Stomach (tissue), 8 donors: ENCODE measurements at regions not wholly inside any gene's neighbourhood (a gene's known extent, or its start where the extent isn't known, plus 50 kb on each side); places are given as distances from the start of the nearest gene placed in this dataset.

Experiments
- DNase-seq, 2 donors: peaks; one replicate each; pipeline versions ENCODE4 v3.0.0 to v3.0.0-alpha.2; 2013 to 2019
- H3K27ac ChIP-seq, 5 donors: fragments of 200-600 bp in 4 of 5; sonication (generic) in 4 of 5; one replicate each; pipeline ENCODE4 v1.5.1; 2013 to 2019; ENCODE audit warnings: mild to moderate bottlenecking in 1 of 5, moderate library complexity in 1 of 5
- H3K27me3 ChIP-seq, 3 donors: fragments of 200-600 bp; sonication (generic); one replicate each; pipeline ENCODE4 v1.5.1; 2017 to 2019; ENCODE audit warnings: mixed run types in 1 of 3
- H3K36me3 ChIP-seq, 4 donors: fragments of 200-600 bp; sonication (generic); 1 replicate in 3 of 4; 2 replicates in 1 of 4; pipeline ENCODE4 v1.5.1; 2016 to 2019
- H3K4me1 ChIP-seq, 4 donors: fragments of 200-600 bp; sonication (generic); one replicate each; pipeline ENCODE4 v1.5.1; 2016 to 2019
- H3K4me3 ChIP-seq, 4 donors: fragments of 200-600 bp; sonication (generic) in 3 of 4; one replicate each; pipeline ENCODE4 v1.5.1; 2016 to 2019; ENCODE audit warnings: mild to moderate bottlenecking in 1 of 4
- H3K9me3 ChIP-seq, 4 donors: fragments of 200-600 bp; sonication (generic); one replicate each; pipeline ENCODE4 v1.5.1; 2016 to 2019
- CTCF ChIP-seq, 7 experiments: fragments of 450-650 bp in 4 of 7; fragments of 200-600 bp in 3 of 7; sonication (generic) in 3 of 7; IDR thresholded peaks; one replicate each; pipeline ENCODE4 v1.5.1; 2016 to 2019; ENCODE audit warnings: antibody characterized with exemption in 7 of 7, control low read depth in 2 of 7, mild to moderate bottlenecking in 1 of 7
- EP300 ChIP-seq: sonication (generic); formaldehyde crosslinking; IDR thresholded peaks from one replicate; pipeline ENCODE4 v1.6.1; 2017; ENCODE audit warnings: antibody characterized with exemption
- POLR2A ChIP-seq, 4 donors: fragments of 450-650 bp; IDR thresholded peaks; one replicate each; pipeline ENCODE4 v1.6.1; 2016; ENCODE audit warnings: antibody characterized with exemption in 4 of 4, control low read depth in 2 of 4, mild to moderate bottlenecking in 1 of 4, moderate library complexity in 1 of 4
- POLR2AphosphoS5 ChIP-seq, 3 donors: sonication (generic); formaldehyde crosslinking; IDR thresholded peaks; one replicate each; pipeline ENCODE4 v1.6.1; 2016; ENCODE audit warnings: antibody characterized with exemption in 3 of 3
- WGBS, 5 donors: extraction: QIAGEN DNeasy Blood & Tissue Kit in 3 of 5; methylation state at CpG; one replicate each; pipeline versions ENCODE4 v1.1.5 to v1.1.7; 2013 to 2018; 5-methylcytosine and 5-hydroxymethylcytosine counted together
- intact Hi-C: fragments of 100-400 bp; cut with DNase I; formaldehyde crosslinking; loops from one replicate; pipeline ENCODE4 v1.15.1; 2023; ENCODE audit warnings: low total_unique reads
- donor health status: healthy with polysubstance abuse.
- donor health status: Bipolar disorder and iron deficiency.
- donor health status: healthy.

- 70 to 89% (median 73%) methylated on average over 4 of the region's 4 CpGs for WGBS, 5 donors
- peak overlapping the region in 1 of 5 donors; percentile 43 for H3K27ac ChIP-seq
- DNase-seq, result peak in 1 of 2 donors; percentile 43
Observed at GRCh38 chr18:61948281-61948741, 55.5 kb upstream of the RNF152 start.

DNA sequence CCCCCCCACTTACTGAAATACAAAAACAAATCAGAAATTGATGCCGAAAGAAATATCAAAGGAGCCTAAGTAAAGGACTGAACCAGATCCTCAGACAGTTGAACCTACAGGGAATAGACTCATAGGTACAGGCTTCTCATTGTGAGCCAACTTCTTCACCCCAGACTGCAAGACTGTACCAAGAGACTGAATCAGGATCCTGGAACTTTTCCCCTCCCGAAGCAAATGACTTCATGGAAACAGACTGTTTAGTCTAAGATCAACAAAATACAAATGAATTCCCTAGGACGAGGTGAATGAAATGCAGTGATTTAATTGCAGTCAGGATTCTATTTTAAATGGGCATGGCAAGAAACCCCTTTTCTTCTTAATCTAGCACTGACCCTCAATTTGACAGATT lies 53.6 kb upstream of the RNF152 start:
- no peak for TF ChIP-seq POLR2AphosphoS5 (IDR thresholded peaks at IDR 0.05)
- no peak for TF ChIP-seq POLR2A (IDR thresholded peaks at IDR 0.05)
- TF ChIP-seq EP300, result no peak
- no peak for TF ChIP-seq CTCF (IDR thresholded peaks at IDR 0.05)
- Histone ChIP-seq H3K4me1 (peaks cover 0 to 12% (median 0%) of the 10 kb centered on the region in 4 donors), H3K27me3 (no peaks in the 10 kb centered on the region), H3K27ac (no peak overlapping the region), H3K4me3 (no peak overlapping the region), H3K36me3 (no peaks in the 10 kb centered on the region), H3K9me3 (no peaks in the 10 kb centered on the region)
- intact Hi-C loops, result no loop called here
- DNase-seq, result no peak
- WGBS, 5 donors, result 61 to 78% (median 62%) methylated on average over 3 of the region's 3 CpGs

More at GRCh38 chr18:61948281-61948741, 55.5 kb upstream of the RNF152 start:
- H3K4me3 ChIP-seq, result no peak overlapping the region
- no peaks in the 10 kb centered on the region for H3K36me3 ChIP-seq
- TF ChIP-seq POLR2AphosphoS5 (IDR thresholded peaks at IDR 0.05) (no peak), POLR2A (IDR thresholded peaks at IDR 0.05) (no peak)
- intact Hi-C loops, result no loop called here
- peaks cover 0 to 14% (median 0%) of the 10 kb centered on the region in 4 donors for H3K4me1 ChIP-seq
- H3K27me3 ChIP-seq, result no peaks in the 10 kb centered on the region
- no peaks in the 10 kb centered on the region for H3K9me3 ChIP-seq

- 62 to 74% (median 71%) methylated on average over 3 of the region's 3 CpGs for whole genome bisulfite sequencing, 5 donors
- H3K27ac ChIP-seq, result no peak overlapping the region
- no peak overlapping the region for H3K4me3 ChIP-seq
- no peaks in the 10 kb centered on the region for H3K9me3 ChIP-seq
- peaks cover 0 to 8% (median 0%) of the 10 kb centered on the region in 4 donors for H3K4me1 ChIP-seq
- no peak for TF ChIP-seq CTCF (IDR thresholded peaks at IDR 0.05)
- no peak for TF ChIP-seq POLR2AphosphoS5 (IDR thresholded peaks at IDR 0.05)
- no peak for TF ChIP-seq POLR2A (IDR thresholded peaks at IDR 0.05)
- no peak for TF ChIP-seq EP300
- H3K27me3 ChIP-seq, result no peaks in the 10 kb centered on the region
- DNase-seq, result no peak
- H3K36me3 ChIP-seq, result no peaks in the 10 kb centered on the region
- intact Hi-C loops, result no loop called here
Observed at GRCh38 chr18:61943175-61943964, 50.6 kb upstream of the RNF152 start.
